H1 (cell line): ENCODE measurements at regions not wholly inside any gene's neighbourhood (a gene's known extent, or its start where the extent isn't known, plus 50 kb on each side); places are given as distances from the start of the nearest gene placed in this dataset.

ENCODE experiments used
- CEBPB ChIP-seq: IDR thresholded peaks from 2 replicates; pipeline ENCODE4 v1.6.1; 2012; ENCODE audit warnings: low read depth, low read length
- CHD1 ChIP-seq: IDR thresholded peaks from 2 replicates; pipeline ENCODE4 v1.6.1; 2012; ENCODE audit warnings: low read depth, low read length, improper control_type of control experiment
- EP300 ChIP-seq, 2 experiments: IDR thresholded peaks; 1 replicate in 1 of 2; 2 replicates in 1 of 2; pipeline ENCODE4 v1.6.1; 2011 to 2012; ENCODE audit warnings: low read depth in 2 of 2, low read length in 2 of 2, mild to moderate bottlenecking in 2 of 2, borderline replicate concordance in 1 of 2, inconsistent platforms in 1 of 2, moderate library complexity in 1 of 2
- EZH2 ChIP-seq: fragments of 200-600 bp; sonication (generic); IDR thresholded peaks from 2 replicates; pipeline ENCODE4 v1.7.1; 2012; ENCODE audit warnings: low read depth, mild to moderate bottlenecking, moderate library complexity, low read length, inconsistent platforms; ENCODE audit not compliant: severe bottlenecking
- JUN ChIP-seq: IDR thresholded peaks from 2 replicates; pipeline ENCODE4 v1.6.1; 2011; ENCODE audit warnings: low read depth, mild to moderate bottlenecking, improper control_type of control experiment, low read length
- JUND ChIP-seq: IDR thresholded peaks from 2 replicates; pipeline ENCODE4 v1.6.1; 2011; ENCODE audit warnings: mild to moderate bottlenecking, improper control_type of control experiment, low read length
- POLR2A ChIP-seq, 2 experiments: IDR thresholded peaks; 1 replicate in 1 of 2; 2 replicates in 1 of 2; pipeline ENCODE4 v1.6.1; 2011; ENCODE audit warnings: low read depth in 2 of 2, low read length in 2 of 2, mild to moderate bottlenecking in 2 of 2; ENCODE audit errors: control extremely low read depth in 1 of 2
- POLR2AphosphoS5 ChIP-seq: IDR thresholded peaks from 2 replicates; pipeline ENCODE4 v1.6.1; 2011; ENCODE audit warnings: low read depth, low read length
- TAF1 ChIP-seq: IDR thresholded peaks from 2 replicates; pipeline ENCODE4 v1.6.1; 2011; ENCODE audit warnings: mild to moderate bottlenecking, low read depth, low read length
- YY1 ChIP-seq: IDR thresholded peaks from 2 replicates; pipeline ENCODE4 v1.6.1; 2011; ENCODE audit warnings: low read depth, mild to moderate bottlenecking, low read length
- TF ChIP-seq, protein P1 (sequence below), 3 experiments: IDR thresholded peaks; 1 replicate in 2 of 3; 2 replicates in 1 of 3; pipeline versions ENCODE4 v1.5.1 to v1.6.1; 2011; ENCODE audit warnings: low read length in 3 of 3, mild to moderate bottlenecking in 3 of 3, inconsistent platforms in 2 of 3, low read depth in 1 of 3, moderate library complexity in 1 of 3; ENCODE audit not compliant: insufficient read depth in 1 of 3; ENCODE audit errors: control extremely low read depth in 1 of 3
- TF ChIP-seq, protein P2 (sequence below): IDR thresholded peaks from 2 replicates; pipeline ENCODE4 v1.6.1; 2011; ENCODE audit warnings: low read depth, mild to moderate bottlenecking, low read length; ENCODE audit not compliant: insufficient read depth
- TF ChIP-seq, protein P3 (sequence below): IDR thresholded peaks from 2 replicates; pipeline ENCODE4 v1.6.1; 2012; ENCODE audit warnings: low read length, inconsistent platforms
- TF ChIP-seq, protein P4 (sequence below): IDR thresholded peaks from 2 replicates; pipeline ENCODE4 v1.6.1; 2012; ENCODE audit warnings: inconsistent platforms

DNA sequence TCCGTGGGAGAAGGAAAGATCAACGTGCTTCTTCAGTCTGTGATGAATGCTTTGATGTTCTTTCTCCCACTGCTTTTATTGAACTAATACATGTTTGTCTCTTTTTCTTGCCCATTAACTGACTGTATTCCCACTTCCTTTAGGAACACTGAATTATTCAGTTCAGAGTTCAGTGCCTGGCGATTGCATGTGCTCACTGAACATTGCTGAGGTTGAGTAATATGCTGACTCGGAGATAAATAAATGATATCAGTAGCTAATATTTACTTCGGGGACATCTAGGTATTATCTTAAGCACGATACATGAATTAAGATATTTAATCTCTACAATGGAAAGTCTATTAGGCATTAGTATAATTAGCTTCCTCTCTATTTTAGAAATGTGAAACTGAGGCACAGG lies 102.3 kb upstream of the OR5AK2 start:
- no peak for TF ChIP-seq POLR2A (IDR thresholded peaks at IDR 0.05; ENCODE audit: control extremely low read depth in 1 of 2, low read depth in 2 of 2, low read length in 2 of 2)
- TF ChIP-seq TAF1: no peak
- TF ChIP-seq, protein P1, sequence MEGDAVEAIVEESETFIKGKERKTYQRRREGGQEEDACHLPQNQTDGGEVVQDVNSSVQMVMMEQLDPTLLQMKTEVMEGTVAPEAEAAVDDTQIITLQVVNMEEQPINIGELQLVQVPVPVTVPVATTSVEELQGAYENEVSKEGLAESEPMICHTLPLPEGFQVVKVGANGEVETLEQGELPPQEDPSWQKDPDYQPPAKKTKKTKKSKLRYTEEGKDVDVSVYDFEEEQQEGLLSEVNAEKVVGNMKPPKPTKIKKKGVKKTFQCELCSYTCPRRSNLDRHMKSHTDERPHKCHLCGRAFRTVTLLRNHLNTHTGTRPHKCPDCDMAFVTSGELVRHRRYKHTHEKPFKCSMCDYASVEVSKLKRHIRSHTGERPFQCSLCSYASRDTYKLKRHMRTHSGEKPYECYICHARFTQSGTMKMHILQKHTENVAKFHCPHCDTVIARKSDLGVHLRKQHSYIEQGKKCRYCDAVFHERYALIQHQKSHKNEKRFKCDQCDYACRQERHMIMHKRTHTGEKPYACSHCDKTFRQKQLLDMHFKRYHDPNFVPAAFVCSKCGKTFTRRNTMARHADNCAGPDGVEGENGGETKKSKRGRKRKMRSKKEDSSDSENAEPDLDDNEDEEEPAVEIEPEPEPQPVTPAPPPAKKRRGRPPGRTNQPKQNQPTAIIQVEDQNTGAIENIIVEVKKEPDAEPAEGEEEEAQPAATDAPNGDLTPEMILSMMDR (IDR thresholded peaks at IDR 0.05; ENCODE audit: control extremely low read depth in 1 of 3, insufficient read depth in 1 of 3, low read depth in 1 of 3, low read length in 3 of 3): no peak
- TF ChIP-seq EZH2: no peak
- no peak for TF ChIP-seq JUND
- TF ChIP-seq, protein P2, sequence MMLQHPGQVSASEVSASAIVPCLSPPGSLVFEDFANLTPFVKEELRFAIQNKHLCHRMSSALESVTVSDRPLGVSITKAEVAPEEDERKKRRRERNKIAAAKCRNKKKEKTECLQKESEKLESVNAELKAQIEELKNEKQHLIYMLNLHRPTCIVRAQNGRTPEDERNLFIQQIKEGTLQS: no peak
- no peak for TF ChIP-seq EP300 (IDR thresholded peaks at IDR 0.05; ENCODE audit: borderline replicate concordance in 1 of 2, low read depth in 2 of 2, low read length in 2 of 2)
- TF ChIP-seq JUN: no peak
- TF ChIP-seq POLR2AphosphoS5: no peak
- TF ChIP-seq, protein P3, sequence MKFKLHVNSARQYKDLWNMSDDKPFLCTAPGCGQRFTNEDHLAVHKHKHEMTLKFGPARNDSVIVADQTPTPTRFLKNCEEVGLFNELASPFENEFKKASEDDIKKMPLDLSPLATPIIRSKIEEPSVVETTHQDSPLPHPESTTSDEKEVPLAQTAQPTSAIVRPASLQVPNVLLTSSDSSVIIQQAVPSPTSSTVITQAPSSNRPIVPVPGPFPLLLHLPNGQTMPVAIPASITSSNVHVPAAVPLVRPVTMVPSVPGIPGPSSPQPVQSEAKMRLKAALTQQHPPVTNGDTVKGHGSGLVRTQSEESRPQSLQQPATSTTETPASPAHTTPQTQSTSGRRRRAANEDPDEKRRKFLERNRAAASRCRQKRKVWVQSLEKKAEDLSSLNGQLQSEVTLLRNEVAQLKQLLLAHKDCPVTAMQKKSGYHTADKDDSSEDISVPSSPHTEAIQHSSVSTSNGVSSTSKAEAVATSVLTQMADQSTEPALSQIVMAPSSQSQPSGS: no peak
- TF ChIP-seq YY1: no peak
- TF ChIP-seq, protein P4, sequence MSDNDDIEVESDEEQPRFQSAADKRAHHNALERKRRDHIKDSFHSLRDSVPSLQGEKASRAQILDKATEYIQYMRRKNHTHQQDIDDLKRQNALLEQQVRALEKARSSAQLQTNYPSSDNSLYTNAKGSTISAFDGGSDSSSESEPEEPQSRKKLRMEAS: no peak
- TF ChIP-seq CHD1: no peak
- TF ChIP-seq CEBPB: no peak
